Mesenchymal stem cell (in vitro differentiated cells and primary cell): ENCODE measurements at regions not wholly inside any gene's neighbourhood (a gene's known extent, or its start where the extent isn't known, plus 50 kb on each side); places are given as distances from the start of the nearest gene placed in this dataset.

Experiments
- DNase-seq: peaks from one replicate; pipeline ENCODE4 v3.0.0-alpha.2; 2013
- H2AFZ ChIP-seq: one replicate; pipeline ENCODE4 v1.6.1; 2013; ENCODE audit warnings: low read depth, mild to moderate bottlenecking, control low read depth, inconsistent platforms, low read length, moderate library complexity
- H2AK5ac ChIP-seq: 2 replicates; pipeline ENCODE4 v1.6.1; 2013; ENCODE audit warnings: low read length, moderate library complexity, mild to moderate bottlenecking, inconsistent platforms; ENCODE audit not compliant: severe bottlenecking
- H2BK120ac ChIP-seq: one replicate; pipeline ENCODE4 v1.6.1; 2013; ENCODE audit warnings: low read depth, mild to moderate bottlenecking, inconsistent platforms, low read length, moderate library complexity
- H2BK12ac ChIP-seq, 2 experiments: one replicate each; pipeline ENCODE4 v1.6.1; 2013; ENCODE audit warnings: inconsistent platforms in 2 of 2, low read length in 2 of 2, mild to moderate bottlenecking in 2 of 2, moderate library complexity in 2 of 2, control low read depth in 1 of 2
- H2BK15ac ChIP-seq: one replicate; pipeline ENCODE4 v1.6.1; 2013; ENCODE audit warnings: mild to moderate bottlenecking, low read depth, inconsistent platforms; ENCODE audit not compliant: poor library complexity, severe bottlenecking
- H2BK5ac ChIP-seq: 2 replicates; pipeline ENCODE4 v1.6.1; 2013; ENCODE audit warnings: low read depth, mild to moderate bottlenecking, low read length, control low read depth, inconsistent platforms; ENCODE audit not compliant: poor library complexity, severe bottlenecking
- H3K14ac ChIP-seq, 2 experiments: one replicate each; pipeline ENCODE4 v1.6.1; 2013; ENCODE audit warnings: inconsistent platforms in 2 of 2, low read length in 2 of 2, control low read depth in 1 of 2, mild to moderate bottlenecking in 1 of 2, moderate library complexity in 1 of 2
- H3K18ac ChIP-seq, 2 experiments: one replicate each; pipeline ENCODE4 v1.6.1; 2013; ENCODE audit warnings: inconsistent platforms in 2 of 2, low read length in 2 of 2, control low read depth in 1 of 2, low read depth in 1 of 2, mild to moderate bottlenecking in 1 of 2
- H3K23ac ChIP-seq, 2 experiments: one replicate each; pipeline ENCODE4 v1.6.1; 2013; ENCODE audit warnings: inconsistent platforms in 2 of 2, low read length in 2 of 2, mild to moderate bottlenecking in 2 of 2, moderate library complexity in 2 of 2, control low read depth in 1 of 2
- H3K27ac ChIP-seq: 2 replicates; pipeline ENCODE4 v1.5.1; 2013; ENCODE audit warnings: mild to moderate bottlenecking, moderate library complexity, low read length, control low read depth, inconsistent platforms; ENCODE audit not compliant: poor library complexity, severe bottlenecking
- H3K27me3 ChIP-seq, 2 experiments: 2 replicates each; pipeline versions ENCODE4 v1.6.1 to v1.7.0; 2013; ENCODE audit warnings: low read length in 2 of 2, mild to moderate bottlenecking in 2 of 2, moderate library complexity in 2 of 2, control low read depth in 1 of 2, inconsistent platforms in 1 of 2; ENCODE audit not compliant: control insufficient read depth in 1 of 2, insufficient read depth in 1 of 2
- H3K36me3 ChIP-seq, 2 experiments: 2 replicates each; pipeline versions ENCODE4 v1.6.1 to v1.7.0; 2013; ENCODE audit warnings: low read length in 2 of 2, control low read depth in 1 of 2, inconsistent platforms in 1 of 2, low read depth in 1 of 2, mild to moderate bottlenecking in 1 of 2; ENCODE audit not compliant: insufficient read depth in 2 of 2, control insufficient read depth in 1 of 2
- H3K4ac ChIP-seq, 2 experiments: one replicate each; pipeline ENCODE4 v1.6.1; 2013; ENCODE audit warnings: inconsistent platforms in 2 of 2, low read length in 2 of 2, mild to moderate bottlenecking in 2 of 2, moderate library complexity in 2 of 2, control low read depth in 1 of 2, low read depth in 1 of 2
- H3K4me1 ChIP-seq: 2 replicates; pipeline ENCODE4 v1.6.1; 2013; ENCODE audit warnings: low read depth, low read length, control low read depth; ENCODE audit not compliant: control insufficient read depth, insufficient read depth
- H3K4me2 ChIP-seq: 2 replicates; pipeline ENCODE4 v1.6.1; 2013; ENCODE audit warnings: low read length, mild to moderate bottlenecking, inconsistent platforms; ENCODE audit not compliant: poor library complexity, severe bottlenecking
- H3K4me3 ChIP-seq, 2 experiments: 2 replicates each; pipeline versions ENCODE4 v1.5.1 to v1.7.0; 2013; ENCODE audit warnings: low read length in 2 of 2, mild to moderate bottlenecking in 2 of 2, control low read depth in 1 of 2, low read depth in 1 of 2; ENCODE audit not compliant: insufficient read depth in 1 of 2
- H3K79me1 ChIP-seq: replicated peaks from 2 replicates; pipeline ENCODE4 v1.6.1; 2013; ENCODE audit warnings: mild to moderate bottlenecking, control low read depth, low read length, inconsistent platforms; ENCODE audit not compliant: poor library complexity, severe bottlenecking
- H3K9ac ChIP-seq: 2 replicates; pipeline ENCODE4 v1.7.0; 2013; ENCODE audit warnings: mild to moderate bottlenecking, low read length, moderate library complexity
- H3K9me3 ChIP-seq: 2 replicates; pipeline ENCODE4 v1.7.0; 2013; ENCODE audit warnings: mild to moderate bottlenecking, low read length; ENCODE audit not compliant: control insufficient read depth
- H4K8ac ChIP-seq: one replicate; pipeline ENCODE4 v1.6.1; 2013; ENCODE audit warnings: inconsistent platforms, mild to moderate bottlenecking, low read length, moderate library complexity
- H4K91ac ChIP-seq: one replicate; pipeline ENCODE4 v1.6.1; 2013; ENCODE audit warnings: mild to moderate bottlenecking, low read length, inconsistent platforms
- WGBS: methylation state at CpG from one replicate; pipeline ENCODE4 v1.1.7; 2013; ENCODE audit warnings: mixed read lengths; 5-methylcytosine and 5-hydroxymethylcytosine counted together

DNA sequence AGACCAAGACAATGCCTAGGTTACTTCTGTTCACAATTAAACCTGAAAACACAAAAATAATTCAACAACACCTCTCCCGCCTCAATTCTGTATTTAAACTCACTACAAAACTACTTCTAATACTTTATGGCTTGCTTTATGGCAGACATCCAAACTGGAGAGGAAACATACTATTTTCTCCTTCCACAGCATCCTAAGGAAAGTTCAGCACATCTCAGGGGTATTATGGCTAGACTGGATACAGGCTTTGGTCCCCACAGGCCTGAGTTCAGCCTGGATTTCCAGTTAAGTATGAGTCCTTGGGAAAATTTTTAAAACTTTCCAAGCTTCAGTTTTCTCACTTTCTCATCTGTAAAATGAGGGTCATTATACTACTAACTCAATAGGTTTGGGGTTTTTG lies 480.2 kb downstream of the CAAP1 start:
- no peak overlapping the region for H2BK12ac ChIP-seq
- no peak overlapping the region for H3K23ac ChIP-seq
- no peak overlapping the region for H3K4ac ChIP-seq
- no peak overlapping the region for H2AK5ac ChIP-seq
- no peak for DNase-seq
- no peak overlapping the region for H2BK15ac ChIP-seq
- no peak overlapping the region for H3K4me2 ChIP-seq
- no peak overlapping the region for H2AFZ ChIP-seq
- H2BK5ac ChIP-seq: no peak overlapping the region
- H3K4me1 ChIP-seq: no peaks in the 10 kb centered on the region
- no peaks in the 10 kb centered on the region for H3K9me3 ChIP-seq
- no peak overlapping the region for H3K14ac ChIP-seq
- H3K18ac ChIP-seq: no peak overlapping the region
- no peak overlapping the region for H4K8ac ChIP-seq
- H3K4me3 ChIP-seq: no peak overlapping the region
- no peak overlapping the region for H2BK120ac ChIP-seq
- H3K9ac ChIP-seq: no peak overlapping the region
- H3K79me1 ChIP-seq: no peaks in the 10 kb centered on the region
- H3K27me3 ChIP-seq: no peaks in the 10 kb centered on the region
- WGBS: 79% methylated on average over 1 of the region's 1 CpG
- H4K91ac ChIP-seq: no peak overlapping the region
- no peaks in the 10 kb centered on the region for H3K36me3 ChIP-seq
- H3K27ac ChIP-seq: no peak overlapping the region

DNA sequence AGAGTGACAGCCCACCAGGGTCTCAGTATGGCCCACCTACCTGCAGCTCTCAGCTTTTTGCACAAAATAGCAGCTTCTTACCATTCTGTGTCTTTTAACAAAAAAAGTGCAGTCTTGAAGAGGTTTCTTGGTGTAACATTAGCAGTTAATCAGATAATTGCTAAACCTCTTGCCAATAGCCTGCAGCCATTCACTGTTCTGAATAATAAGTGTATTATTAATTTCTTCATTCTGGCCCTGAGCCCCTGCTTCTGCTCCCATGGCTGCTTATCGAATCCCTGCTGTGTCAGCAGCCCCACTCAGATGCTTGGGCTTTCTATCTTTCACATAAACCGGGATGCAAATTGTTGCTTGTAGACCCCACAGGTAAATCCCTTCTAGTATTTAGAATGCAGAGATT lies 485.9 kb downstream of the CAAP1 start:
- Histone ChIP-seq H3K9me3 (no peaks in the 10 kb centered on the region), H3K27ac (no peak overlapping the region), H3K14ac (no peak overlapping the region), H3K23ac (no peak overlapping the region), H3K4me2 (no peak overlapping the region), H3K79me1 (no peaks in the 10 kb centered on the region), H3K9ac (no peak overlapping the region), H3K4me3 (no peak overlapping the region), H2BK15ac (no peak overlapping the region), H3K36me3 (no peaks in the 10 kb centered on the region), H2BK12ac (no peak overlapping the region), H2AK5ac (no peak overlapping the region), H3K18ac (no peak overlapping the region), H3K4me1 (no peaks in the 10 kb centered on the region), H2AFZ (no peak overlapping the region), H2BK5ac (no peak overlapping the region), H3K27me3 (no peaks in the 10 kb centered on the region), H4K91ac (no peak overlapping the region), H2BK120ac (no peak overlapping the region), H3K4ac (no peak overlapping the region), H4K8ac (no peak overlapping the region)
- no peak for DNase-seq
- 35% methylated on average over 1 of the region's 2 CpGs for WGBS

DNA sequence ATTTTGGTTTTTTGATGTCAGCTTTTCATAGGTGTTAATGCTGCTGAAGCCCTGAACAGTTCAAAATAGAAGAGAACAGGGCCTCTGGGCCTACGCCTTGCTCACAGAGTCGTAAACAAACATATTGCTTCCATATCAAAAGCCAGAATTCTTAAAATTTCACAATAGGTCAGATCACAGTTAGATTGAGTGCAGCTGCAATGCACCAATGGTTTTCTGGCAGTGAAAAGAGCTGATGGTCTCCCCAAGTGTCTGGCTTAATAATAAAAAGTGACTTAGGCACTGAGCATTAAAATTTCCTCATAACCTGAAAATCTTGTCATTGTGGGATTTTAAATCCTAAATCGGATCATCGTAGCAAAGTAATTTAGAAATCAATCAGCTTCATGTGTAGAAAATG lies 493.0 kb downstream of the CAAP1 start:
- H3K27ac ChIP-seq: no peak overlapping the region
- no peak overlapping the region for H2BK5ac ChIP-seq
- H4K91ac ChIP-seq: no peak overlapping the region
- no peak overlapping the region for H3K23ac ChIP-seq
- no peak overlapping the region for H2BK12ac ChIP-seq
- H3K14ac ChIP-seq: no peak overlapping the region
- H3K79me1 ChIP-seq: no peaks in the 10 kb centered on the region
- DNase-seq: no peak
- no peak overlapping the region for H4K8ac ChIP-seq
- no peak overlapping the region for H3K9ac ChIP-seq
- no peak overlapping the region for H3K4ac ChIP-seq
- no peak overlapping the region for H3K4me3 ChIP-seq
- no peak overlapping the region for H3K18ac ChIP-seq
- H2BK15ac ChIP-seq: no peak overlapping the region
- WGBS: 75% methylated on average over 2 of the region's 4 CpGs
- no peaks in the 10 kb centered on the region for H3K27me3 ChIP-seq
- no peak overlapping the region for H3K4me2 ChIP-seq
- no peak overlapping the region for H2AFZ ChIP-seq
- no peaks in the 10 kb centered on the region for H3K4me1 ChIP-seq
- no peak overlapping the region for H2AK5ac ChIP-seq
- H3K9me3 ChIP-seq: no peaks in the 10 kb centered on the region
- H2BK120ac ChIP-seq: no peak overlapping the region
- no peaks in the 10 kb centered on the region for H3K36me3 ChIP-seq

DNA sequence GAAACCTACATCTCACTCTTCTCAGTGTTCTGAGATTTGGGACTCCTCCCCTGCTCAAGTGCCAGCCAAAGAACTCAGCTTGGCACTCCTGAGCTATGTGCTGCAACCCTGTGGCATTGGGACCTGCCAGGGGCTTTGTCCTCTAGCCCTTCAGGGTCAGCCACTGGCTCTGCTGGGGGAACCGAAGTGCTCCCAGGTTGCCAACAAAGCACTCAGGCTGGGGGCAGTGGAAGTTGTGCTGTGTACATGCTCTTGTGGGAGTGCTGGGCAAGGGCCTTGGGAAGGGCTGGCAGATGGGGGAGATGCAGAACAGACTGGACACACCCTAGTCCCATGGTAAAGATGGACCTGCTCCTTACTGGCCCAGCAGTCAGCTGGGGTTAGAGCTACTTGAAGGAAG lies 498.6 kb downstream of the CAAP1 start:
- Histone ChIP-seq H3K4ac (no peak overlapping the region), H3K18ac (no peak overlapping the region)

More for the DNA sequence above, 498.6 kb downstream of the CAAP1 start:
- no peak overlapping the region for H3K9ac ChIP-seq
- H3K23ac ChIP-seq: no peak overlapping the region
- H3K9me3 ChIP-seq: peaks cover 5% of the 10 kb centered on the region
- H3K14ac ChIP-seq: no peak overlapping the region
- H2AK5ac ChIP-seq: no peak overlapping the region
- no peak overlapping the region for H4K8ac ChIP-seq
- no peak overlapping the region for H2BK15ac ChIP-seq
- H2BK12ac ChIP-seq: no peak overlapping the region
- DNase-seq: no peak
- H3K27me3 ChIP-seq: no peaks in the 10 kb centered on the region
- no peak overlapping the region for H2BK120ac ChIP-seq
- H3K36me3 ChIP-seq: no peaks in the 10 kb centered on the region
- H2BK5ac ChIP-seq: no peak overlapping the region
- no peak overlapping the region for H3K4me3 ChIP-seq
- no peak overlapping the region for H2AFZ ChIP-seq
- WGBS: 67% methylated on average over 1 of the region's 1 CpG
- no peak overlapping the region for H3K4me2 ChIP-seq
- H3K4me1 ChIP-seq: no peaks in the 10 kb centered on the region
- H4K91ac ChIP-seq: no peak overlapping the region
- no peaks in the 10 kb centered on the region for H3K79me1 ChIP-seq
- H3K27ac ChIP-seq: no peak overlapping the region
